ENCODE measurements at regions not wholly inside any gene's neighbourhood (a gene's known extent, or its start where the extent isn't known, plus 50 kb on each side); places are given as distances from the start of the nearest gene placed in this dataset.

DNA sequence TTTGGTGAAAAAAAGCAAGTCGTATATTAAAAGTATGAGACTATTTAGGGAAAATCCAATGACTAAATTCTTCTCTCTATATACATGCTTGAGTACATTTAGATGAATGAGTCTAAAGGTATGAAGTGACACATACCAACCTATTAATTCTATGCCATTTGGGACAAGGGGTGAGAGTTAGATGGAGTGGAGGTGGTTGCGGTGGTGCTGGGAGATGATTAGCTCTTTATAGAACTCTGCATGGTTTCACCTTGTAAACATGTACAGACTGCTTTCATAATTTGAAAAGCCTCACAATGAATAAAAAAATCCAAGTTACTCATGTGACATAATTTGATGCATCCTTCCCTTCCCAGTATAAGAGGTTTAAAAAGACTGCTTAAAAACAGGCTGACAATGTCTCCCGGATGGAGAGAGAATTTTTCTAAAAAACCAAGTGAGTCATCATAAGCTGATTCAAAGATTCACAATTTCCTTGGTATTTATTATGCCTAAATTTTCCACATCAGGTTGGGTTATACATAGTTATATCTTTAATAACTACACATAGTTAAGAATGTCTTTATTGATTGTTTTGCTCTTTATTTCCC lies 572.8 kb downstream of the REEP3 start:
- DNase-seq = no peak
- H3K36me3 ChIP-seq = no peaks in the 10 kb centered on the region
- H3K4me3 ChIP-seq = no peak overlapping the region
- TF ChIP-seq, protein P1, sequence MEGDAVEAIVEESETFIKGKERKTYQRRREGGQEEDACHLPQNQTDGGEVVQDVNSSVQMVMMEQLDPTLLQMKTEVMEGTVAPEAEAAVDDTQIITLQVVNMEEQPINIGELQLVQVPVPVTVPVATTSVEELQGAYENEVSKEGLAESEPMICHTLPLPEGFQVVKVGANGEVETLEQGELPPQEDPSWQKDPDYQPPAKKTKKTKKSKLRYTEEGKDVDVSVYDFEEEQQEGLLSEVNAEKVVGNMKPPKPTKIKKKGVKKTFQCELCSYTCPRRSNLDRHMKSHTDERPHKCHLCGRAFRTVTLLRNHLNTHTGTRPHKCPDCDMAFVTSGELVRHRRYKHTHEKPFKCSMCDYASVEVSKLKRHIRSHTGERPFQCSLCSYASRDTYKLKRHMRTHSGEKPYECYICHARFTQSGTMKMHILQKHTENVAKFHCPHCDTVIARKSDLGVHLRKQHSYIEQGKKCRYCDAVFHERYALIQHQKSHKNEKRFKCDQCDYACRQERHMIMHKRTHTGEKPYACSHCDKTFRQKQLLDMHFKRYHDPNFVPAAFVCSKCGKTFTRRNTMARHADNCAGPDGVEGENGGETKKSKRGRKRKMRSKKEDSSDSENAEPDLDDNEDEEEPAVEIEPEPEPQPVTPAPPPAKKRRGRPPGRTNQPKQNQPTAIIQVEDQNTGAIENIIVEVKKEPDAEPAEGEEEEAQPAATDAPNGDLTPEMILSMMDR (IDR thresholded peaks at IDR 0.05) = no peak
- no peak for TF ChIP-seq POLR2A (IDR thresholded peaks at IDR 0.05)
- no peak for TF ChIP-seq EP300 (IDR thresholded peaks at IDR 0.05)
- WGBS, 3 donors = 79 to 84% (median 81%) methylated on average over 3 of the region's 3 CpGs
- H3K27ac ChIP-seq = no peak overlapping the region
- H3K27me3 ChIP-seq = no peaks in the 10 kb centered on the region
- no peaks in the 10 kb centered on the region for H3K9me3 ChIP-seq
- intact Hi-C loops (cut with DNase I) = no loop called here
- H3K4me1 ChIP-seq (ENCODE audit: insufficient read depth) = peaks cover 2% of the 10 kb centered on the region

DNA sequence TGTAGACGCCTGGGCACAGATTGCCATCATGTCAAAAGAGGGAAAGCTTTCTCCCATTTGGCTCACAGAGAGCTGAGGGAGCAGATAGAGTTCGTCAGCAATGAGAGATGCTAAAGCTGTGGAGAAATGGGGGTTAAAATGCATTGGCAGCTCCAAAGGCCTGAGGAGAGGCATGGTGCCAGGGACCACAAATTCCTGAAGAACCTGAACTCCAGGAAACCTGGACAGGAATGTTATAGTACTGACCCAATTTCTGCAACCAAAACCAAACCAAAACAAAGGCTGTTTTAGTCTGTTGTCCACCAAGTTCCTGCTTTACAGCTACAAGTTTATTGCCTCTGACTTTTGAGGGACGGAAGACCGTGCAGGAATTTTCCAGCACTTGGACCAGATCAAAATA lies 575.7 kb downstream of the REEP3 start:
- no peaks in the 10 kb centered on the region for H3K27me3 ChIP-seq
- DNase-seq = no peak
- no peak overlapping the region for H3K4me3 ChIP-seq
- no peaks in the 10 kb centered on the region for H3K9me3 ChIP-seq
- TF ChIP-seq, protein P1 (IDR thresholded peaks at IDR 0.05) = no peak
- TF ChIP-seq EP300 (IDR thresholded peaks at IDR 0.05) = no peak
- TF ChIP-seq POLR2A (IDR thresholded peaks at IDR 0.05) = no peak
- no peak overlapping the region for H3K27ac ChIP-seq
- H3K36me3 ChIP-seq = no peaks in the 10 kb centered on the region
- H3K4me1 ChIP-seq (ENCODE audit: insufficient read depth) = no peaks in the 10 kb centered on the region
- intact Hi-C loops (cut with DNase I) = no loop called here
- WGBS, 3 donors = 57 to 75% (median 63%) methylated on average over 4 of the region's 4 CpGs

DNA sequence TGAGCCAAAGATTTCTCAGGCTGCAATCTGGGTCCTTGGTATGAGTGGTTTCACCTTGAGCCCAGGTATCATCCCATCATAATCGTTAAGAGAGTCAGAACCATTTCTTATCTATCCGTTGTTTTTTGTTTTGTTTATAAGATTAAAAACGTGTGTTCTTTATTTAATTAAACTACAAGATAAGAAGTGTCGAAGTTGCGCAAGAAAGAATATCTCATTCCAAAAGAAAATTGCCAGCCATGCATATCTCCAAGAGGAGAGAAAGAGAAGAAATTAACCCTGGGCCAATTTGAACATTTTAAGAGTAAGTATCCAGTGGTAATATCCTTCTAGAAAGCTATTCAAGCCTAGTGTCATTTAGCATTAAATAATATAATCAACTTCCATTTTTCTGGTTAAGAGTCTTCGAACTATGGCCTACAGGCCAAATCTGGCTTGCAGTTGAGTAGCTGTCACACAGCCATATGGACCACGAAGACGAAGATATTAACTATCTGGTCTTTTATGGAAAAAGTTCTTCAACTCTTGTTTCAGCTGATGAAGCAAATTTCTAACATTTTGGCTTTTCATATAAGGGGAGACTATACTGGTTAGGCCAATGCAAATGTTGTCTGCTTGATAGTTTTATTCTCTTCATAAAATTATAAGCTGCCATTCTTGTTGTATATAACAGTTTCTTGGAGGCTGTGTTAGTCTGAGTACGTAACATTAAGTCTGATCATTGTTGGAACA lies 576.4 kb downstream of the REEP3 start:
- intact Hi-C loops (cut with DNase I) = no loop called here
- H3K4me3 ChIP-seq = no peak overlapping the region
- 62 to 67% (median 62%) methylated on average over 9 of the region's 9 CpGs for WGBS, 3 donors
- TF ChIP-seq, protein P1 (IDR thresholded peaks at IDR 0.05) = no peak
- no peak for TF ChIP-seq POLR2A (IDR thresholded peaks at IDR 0.05)
- TF ChIP-seq EP300 (IDR thresholded peaks at IDR 0.05) = no peak
- H3K27me3 ChIP-seq = no peaks in the 10 kb centered on the region
- H3K9me3 ChIP-seq = no peaks in the 10 kb centered on the region
- no peaks in the 10 kb centered on the region for H3K4me1 ChIP-seq (ENCODE audit: insufficient read depth)
- DNase-seq = no peak
- H3K27ac ChIP-seq = no peak overlapping the region
- H3K36me3 ChIP-seq = no peaks in the 10 kb centered on the region

DNA sequence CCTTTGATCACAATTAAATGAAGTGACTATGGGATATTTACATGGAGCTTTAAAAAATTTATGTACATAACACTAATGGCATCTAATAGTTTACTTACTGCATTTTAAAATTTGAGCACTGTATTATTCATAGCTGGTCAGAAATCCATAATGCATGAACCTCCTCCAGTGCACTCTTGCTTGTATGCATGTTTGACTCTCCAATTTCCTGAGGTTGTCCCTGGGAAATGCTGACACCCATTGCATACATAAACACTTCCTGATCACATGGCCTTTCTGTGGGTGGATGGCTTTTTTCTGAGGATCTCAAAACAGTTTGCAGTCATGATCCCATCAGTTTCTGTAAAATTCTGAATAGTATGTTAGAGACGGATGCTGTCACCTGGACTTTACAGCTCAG lies 577.8 kb downstream of the REEP3 start:
- intact Hi-C loops (cut with DNase I) = no loop called here
- no peaks in the 10 kb centered on the region for H3K27me3 ChIP-seq
- H3K9me3 ChIP-seq = no peaks in the 10 kb centered on the region
- DNase-seq = no peak
- TF ChIP-seq, protein P1 (IDR thresholded peaks at IDR 0.05) = no peak
- TF ChIP-seq POLR2A (IDR thresholded peaks at IDR 0.05) (no peak), EP300 (IDR thresholded peaks at IDR 0.05) (no peak)
- 89 to 97% (median 96%) methylated on average over 1 of the region's 1 CpG for WGBS, 3 donors
- no peaks in the 10 kb centered on the region for H3K36me3 ChIP-seq
- peaks cover 2% of the 10 kb centered on the region for H3K4me1 ChIP-seq (ENCODE audit: insufficient read depth)
- no peak overlapping the region for H3K4me3 ChIP-seq
- no peak overlapping the region for H3K27ac ChIP-seq
